M059J (cell line): ENCODE measurements at regions not wholly inside any gene's neighbourhood (a gene's known extent, or its start where the extent isn't known, plus 50 kb on each side); places are given as distances from the start of the nearest gene placed in this dataset.
A peak's percentile ranks its signal among the peaks of the same experiment; 100 is the strongest.
"Not testable (repeated sequence)": the region's sequence is repeated elsewhere in the genome, so short reads cannot be mapped to it uniquely, and the experiment has no call there.

Source experiments
- DNase-seq: peaks from one replicate; pipeline ENCODE4 v3.0.0-alpha.2; 2012; ENCODE audit warnings: low read depth

- no peak for DNase-seq
These were observed 112.5 kb downstream of the EFEMP1 start for GRCh38 chr2:55811048-55811447.

DNA sequence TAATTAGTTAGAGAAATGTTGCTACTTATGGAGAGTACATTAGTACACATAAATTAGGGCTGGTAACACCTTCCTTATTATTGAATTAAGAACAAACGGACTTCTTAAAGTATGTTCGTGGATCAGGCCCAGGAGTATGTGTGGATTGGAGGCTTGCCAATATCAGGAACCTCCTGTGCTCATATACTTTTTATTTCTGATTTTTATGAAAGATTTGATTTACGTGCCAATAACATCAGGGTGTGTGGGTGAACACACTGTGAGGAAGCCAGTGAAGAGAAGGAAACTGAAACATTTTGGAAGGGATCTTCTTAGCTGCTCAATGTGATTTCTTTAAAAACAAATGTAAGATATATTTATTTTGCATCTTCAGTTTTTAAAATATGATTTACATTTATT is 113.0 kb downstream of the EFEMP1 start:
- no peak for DNase-seq

DNA sequence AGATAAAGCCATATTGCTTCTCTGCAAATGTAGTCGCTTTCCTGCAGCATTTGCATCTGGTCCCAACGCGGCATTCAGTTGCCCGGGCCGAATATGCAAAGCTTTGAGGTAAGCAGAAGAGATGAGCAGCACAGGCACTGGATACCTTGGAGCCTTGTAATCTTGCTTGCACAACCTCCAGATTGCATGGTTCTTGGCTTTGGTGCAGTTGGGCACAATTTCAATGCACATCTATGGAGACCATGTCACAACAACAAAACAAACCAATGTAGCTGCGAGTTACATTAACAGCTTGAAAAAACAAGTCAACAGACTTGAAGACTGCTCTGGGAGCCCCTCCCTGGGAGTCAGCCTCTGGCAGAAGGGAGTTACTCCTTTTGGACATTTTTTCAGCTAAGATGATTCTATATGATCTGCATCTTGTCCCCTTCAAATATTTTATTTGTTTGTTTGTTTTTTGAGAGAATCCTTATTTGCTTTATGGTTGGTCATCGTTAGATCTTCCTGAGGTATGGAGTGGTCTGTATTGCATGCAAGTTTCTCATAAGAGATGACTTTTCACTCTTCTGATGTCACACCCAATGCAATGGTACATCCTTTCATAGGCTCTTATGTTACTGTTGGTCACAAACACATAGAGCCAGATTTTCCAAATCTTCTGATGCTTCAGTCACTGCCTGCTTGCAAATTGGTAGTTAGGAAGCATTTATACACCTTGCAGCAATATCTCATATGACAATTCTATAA is 113.5 kb downstream of the EFEMP1 start:
- peak; percentile 11 for DNase-seq

DNA sequence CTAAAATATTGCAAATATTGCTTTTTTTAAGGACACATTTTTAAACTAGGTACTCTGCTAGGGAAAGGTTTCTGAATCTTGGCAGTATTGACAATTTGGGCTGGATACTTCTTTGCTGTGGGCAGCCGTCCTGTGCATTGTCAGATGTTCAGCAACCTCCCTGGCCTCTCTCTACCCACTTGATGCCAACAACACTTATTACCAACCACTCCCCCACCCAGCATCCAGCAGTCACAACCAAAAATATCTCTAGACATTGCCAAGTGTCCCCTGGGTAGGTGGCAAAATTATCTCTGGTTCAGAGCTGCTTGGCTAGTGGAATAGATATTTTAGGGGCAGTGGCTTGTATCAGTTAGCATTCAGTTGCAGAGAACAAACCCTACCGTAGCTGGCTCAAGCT is 114.3 kb upstream of the PNPT1 start:
- DNase-seq, result no peak

GRCh38 chr2:55805686-55806085 is 112.0 kb upstream of the PNPT1 start:
- DNase-seq, result no peak

DNA sequence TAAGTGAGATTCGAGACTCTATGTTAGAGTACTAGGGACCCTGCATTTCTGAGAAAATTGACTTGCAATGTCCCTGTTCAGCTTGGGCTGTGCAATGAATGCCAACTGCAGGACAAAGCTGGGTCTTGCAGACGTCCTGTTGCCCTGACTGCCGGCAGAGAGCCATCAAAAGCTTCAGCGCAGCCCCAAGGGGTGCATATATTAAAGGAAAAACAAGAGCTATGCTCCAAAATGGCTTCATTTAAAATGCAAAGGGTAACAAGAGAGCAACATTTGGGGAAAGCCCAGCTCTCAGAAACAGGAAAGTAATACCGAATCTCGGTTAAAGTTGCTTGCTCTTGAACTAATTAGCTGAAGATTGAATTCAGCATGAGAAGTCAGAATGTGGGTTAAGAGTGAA is 110.9 kb upstream of the PNPT1 start:
- DNase-seq, result no peak

DNA sequence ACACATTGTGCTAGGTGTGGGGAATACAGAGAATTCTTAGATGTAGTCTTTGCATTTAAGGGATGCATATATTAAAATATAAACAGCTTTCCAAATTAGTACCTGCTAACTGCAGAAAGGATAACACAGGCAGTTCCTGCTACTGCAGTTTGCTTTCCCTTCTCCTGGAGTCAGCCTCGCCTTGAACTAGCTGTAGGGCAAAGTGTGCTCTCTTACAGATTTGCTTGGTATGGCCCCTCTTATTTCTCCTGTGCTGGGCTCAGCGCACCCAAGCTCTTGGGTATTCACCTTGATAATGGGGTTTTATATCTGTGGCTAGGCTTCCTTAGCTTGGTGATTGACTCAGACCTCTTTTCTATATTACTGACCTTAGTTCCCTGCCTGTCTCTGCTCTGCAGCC is 108.4 kb upstream of the PNPT1 start:
- no peak for DNase-seq

- no peak for DNase-seq
These were observed 107.8 kb upstream of the PNPT1 start for GRCh38 chr2:55801436-55801835.

DNA sequence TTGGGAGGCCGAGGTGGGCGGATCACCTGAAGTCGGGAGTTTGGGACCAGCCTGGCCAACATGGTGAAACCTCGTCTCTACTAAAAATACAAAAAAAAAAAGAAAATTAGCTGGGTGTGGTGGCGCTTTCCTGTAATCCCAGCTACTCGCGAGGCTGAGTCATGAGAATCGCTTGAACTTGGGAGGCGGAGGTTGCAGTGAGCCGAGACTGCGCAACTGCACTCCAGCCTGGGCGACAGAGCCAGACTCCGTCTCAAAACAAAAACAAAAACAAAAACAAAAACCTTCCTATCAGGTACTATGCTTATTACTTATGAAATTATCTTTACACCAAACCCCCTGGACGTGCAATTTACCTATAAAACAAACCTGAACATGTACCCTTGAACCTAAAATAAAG is 106.0 kb upstream of the PNPT1 start:
- not testable (repeated sequence) for DNase-seq

GRCh38 chr2:55796121-55796520 is 102.5 kb upstream of the PNPT1 start:
- no peak for DNase-seq

DNA sequence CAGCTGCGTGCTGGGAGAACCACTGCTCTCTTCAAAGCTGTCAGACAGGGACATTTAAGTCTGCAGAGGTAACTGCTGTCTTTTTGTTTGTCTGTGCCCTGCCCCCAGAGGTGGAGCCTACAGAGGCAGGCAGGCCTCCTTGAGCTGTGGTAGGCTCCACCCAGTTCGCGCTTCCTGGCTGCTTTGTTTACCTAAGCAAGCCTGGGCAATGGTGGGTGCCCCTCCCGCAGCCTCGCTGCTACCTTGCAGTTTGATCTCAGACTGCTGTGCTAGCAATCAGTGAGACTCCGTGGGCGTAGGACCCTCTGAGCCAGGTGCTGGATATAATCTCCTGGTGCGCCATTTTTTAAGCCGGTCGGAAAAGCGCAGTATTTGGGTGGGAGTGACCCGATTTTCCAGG is 100.0 kb upstream of the PNPT1 start:
- DNase-seq, result not testable (repeated sequence)

GRCh38 chr2:55786280-55786679 is 92.6 kb upstream of the PNPT1 start:
- DNase-seq, result no peak

DNA sequence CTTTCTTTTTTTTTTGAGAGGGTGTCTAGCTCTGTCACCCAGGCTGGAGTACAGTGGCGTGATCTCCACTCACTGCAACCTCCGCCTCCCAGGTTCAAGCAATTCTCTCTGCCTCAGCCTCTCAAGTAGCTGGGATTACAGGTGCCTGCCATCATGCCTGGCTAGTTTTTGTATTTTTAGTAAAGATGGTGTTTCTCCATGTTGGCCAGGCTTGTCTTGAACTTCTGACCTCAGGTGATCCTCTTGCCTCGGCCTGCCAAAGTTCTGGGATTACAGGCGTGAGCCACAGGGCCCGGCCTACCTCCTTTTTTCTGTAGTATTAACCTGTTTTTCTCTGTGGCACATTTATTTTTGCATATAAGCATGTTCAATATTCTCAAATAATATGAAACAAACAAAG is 90.1 kb upstream of the PNPT1 start:
- not testable (repeated sequence) for DNase-seq

DNA sequence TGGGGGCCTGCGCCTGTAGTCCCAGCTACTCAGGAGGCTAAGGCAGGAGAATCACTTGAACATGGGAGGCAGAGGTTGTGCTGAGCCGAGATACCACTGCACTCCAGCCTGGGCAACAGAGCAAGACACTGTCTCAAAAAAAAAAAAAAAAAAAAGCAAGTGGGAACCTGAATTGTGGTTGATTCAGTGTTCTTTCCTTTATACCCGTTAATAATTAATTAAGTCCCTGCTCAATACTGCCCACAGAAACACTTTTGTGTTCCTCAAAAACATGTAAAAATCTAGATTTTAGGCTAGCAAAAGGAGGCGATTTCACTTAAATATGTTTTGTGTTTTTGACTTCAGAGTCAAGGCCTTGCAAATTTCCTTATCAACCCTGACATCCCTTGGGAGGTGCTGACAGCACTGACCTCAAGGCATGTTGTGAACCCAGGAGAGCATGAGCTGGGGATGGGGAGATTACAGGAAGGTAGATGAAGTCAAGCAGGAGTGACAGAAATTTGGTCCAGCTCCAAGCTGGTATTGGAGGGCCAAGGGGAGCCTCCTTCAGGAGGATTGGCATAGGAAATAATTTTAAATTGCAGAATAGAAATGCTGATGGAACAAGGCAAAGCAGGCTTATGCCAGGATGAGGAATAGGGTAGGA is 89.0 kb upstream of the PNPT1 start:
- no peak for DNase-seq

- DNase-seq, result no peak
These were observed 87.9 kb upstream of the PNPT1 start for GRCh38 chr2:55781542-55781941.

DNA sequence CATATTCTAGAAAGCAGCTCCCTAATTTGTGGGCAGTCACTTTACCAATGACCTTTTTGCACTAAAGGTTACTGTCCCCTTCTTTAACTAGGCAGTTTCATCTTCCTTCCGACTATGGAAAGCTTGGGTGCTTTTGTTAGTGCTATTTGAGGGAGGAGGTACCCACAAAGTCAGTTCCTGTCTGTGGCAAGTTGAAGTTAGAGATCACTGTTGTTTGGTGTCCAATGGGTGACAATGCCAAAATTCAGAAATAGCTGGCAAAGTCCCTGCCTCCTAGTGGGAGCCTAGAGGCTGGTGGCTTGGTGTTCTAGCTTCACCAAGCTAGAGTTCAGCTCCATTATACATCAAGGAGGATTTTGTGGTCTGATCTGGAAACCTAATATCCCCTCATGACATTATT is 87.1 kb upstream of the PNPT1 start:
- peak; percentile 35 for DNase-seq

GRCh38 chr2:55779459-55780421 is 86.1 kb upstream of the PNPT1 start:
- peak; percentile 96 for DNase-seq

- no peak for DNase-seq
These were observed 83.3 kb upstream of the PNPT1 start for GRCh38 chr2:55776966-55777365.

GRCh38 chr2:55776479-55776878 is 82.8 kb upstream of the PNPT1 start:
- no peak for DNase-seq

DNA sequence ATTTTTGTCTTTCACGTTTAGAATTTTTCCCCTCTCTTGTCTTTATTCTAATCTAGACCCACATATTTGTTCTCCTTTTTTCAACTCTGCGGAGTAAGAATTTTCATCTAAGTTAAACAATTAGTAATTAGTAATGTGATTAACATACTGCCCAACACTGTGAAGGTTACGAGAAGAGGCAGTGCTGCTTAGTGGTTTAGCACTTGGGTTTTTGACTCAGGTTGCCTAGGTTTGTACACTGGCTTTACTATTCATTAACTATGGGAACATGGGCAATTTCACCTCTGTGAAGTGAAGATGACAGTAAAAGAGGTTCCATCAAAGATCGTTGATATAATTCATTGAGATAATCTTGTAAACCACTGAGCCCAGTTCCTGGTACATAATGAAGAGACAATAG is 82.2 kb upstream of the PNPT1 start:
- DNase-seq, result no peak

GRCh38 chr2:55773651-55774050 is 80.0 kb upstream of the PNPT1 start:
- not testable (repeated sequence) for DNase-seq
